ENCODE measurements at regions not wholly inside any gene's neighbourhood (a gene's known extent, or its start where the extent isn't known, plus 50 kb on each side); places are given as distances from the start of the nearest gene placed in this dataset.

DNA sequence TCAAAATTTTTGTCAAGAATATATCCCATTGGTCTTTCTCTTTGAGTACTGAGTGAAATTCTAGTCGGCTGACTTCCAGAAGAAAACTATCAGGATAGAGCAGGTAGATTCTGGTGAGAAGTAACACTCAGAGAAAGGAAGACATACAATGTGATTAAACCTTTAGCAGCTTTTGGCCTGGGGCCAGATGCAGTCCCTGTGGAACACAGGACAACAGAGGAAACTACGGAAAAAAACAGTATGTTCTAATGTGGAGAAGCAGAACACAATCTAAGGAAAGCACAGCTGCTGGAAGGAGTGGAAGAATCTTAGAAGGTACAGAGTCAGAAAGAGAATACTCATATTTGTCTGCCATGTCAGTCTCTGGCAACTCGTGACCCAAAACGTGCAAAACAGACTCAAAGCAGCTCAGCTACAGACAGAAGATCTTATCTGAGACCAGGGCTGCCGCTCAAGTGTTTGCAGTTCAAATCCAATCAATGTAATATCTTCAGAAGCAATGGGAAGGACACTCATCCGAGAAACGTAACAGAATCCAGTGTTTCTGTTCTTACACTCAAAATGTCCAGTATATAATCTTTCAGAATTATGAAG lies 283.8 kb downstream of the MRPL39 start:
- DNase-seq: no peak

DNA sequence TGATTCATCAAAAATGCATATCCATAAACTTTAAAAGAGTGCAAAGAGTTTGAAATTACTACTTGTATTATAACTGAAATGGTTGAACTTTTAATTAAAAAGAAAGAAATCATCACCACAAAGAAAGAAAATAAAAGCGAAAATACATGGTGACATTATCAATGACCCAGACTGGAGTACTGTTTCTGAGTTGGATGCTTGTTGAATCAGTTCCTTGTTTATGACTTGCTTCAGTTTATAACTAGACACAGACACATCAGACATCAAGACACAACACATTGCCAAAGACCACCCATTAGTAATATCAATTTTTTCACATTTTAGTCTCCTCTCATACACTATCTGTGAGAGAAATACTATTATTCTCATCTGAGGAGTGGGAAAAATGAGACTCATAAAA lies 293.0 kb downstream of the MRPL39 start:
- no peak for DNase-seq

DNA sequence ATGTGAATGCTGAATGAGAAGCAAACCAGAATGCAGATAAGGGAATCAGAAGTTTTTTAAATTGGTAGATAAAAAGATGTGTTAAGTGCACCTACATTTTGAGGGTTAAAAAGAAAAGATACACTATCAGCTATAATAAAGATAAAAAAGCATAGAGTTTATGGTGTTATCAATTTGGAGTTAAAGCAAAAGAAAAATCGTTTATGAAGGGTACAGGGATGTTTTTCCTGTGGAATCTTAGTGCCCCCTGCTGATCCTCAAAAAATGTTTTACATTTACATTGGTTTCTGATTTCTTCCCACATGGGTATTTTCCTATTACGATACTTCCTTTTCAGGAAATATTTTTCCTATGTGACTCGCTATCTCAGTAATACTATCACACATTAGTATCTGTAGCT lies 293.5 kb downstream of the MRPL39 start:
- DNase-seq: peak; percentile 9

DNA sequence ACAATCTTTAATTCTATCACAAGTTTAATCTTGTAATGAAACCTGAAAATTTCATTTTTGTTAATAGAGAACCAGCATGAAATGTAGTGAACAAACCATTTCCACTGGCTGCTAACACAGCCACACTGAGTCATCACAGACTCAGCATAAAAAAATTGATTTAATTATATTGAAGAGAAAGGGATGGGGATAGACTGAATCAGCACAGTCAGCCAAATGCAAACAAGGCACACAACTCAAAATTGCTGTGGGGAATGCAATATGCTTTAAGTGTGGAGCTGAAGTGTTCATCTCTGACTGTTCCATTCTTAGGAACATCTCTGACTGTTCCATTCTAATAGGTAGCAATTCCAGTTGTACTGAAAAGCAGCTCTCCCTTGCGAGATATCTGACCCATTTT lies 299.8 kb downstream of the MRPL39 start:
- DNase-seq: no peak

DNA sequence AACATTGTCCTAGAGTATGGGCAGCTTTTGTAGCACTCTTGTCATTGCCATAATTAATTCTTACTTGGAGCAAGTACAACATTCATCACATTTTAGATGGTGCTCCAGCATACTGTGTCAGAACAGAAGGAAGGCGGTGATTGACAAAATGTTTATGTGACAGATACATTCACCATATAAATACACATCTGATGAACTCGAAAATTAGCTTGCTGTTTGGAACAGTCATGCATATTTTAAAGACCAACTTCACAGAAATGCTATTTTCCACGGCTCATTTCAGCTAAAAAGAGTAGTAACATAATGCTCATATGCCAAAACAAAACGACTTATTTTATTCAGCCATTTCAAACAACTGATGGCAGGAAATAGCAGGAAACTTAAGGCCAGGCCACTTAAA lies 302.7 kb downstream of the MRPL39 start:
- no peak for DNase-seq

DNA sequence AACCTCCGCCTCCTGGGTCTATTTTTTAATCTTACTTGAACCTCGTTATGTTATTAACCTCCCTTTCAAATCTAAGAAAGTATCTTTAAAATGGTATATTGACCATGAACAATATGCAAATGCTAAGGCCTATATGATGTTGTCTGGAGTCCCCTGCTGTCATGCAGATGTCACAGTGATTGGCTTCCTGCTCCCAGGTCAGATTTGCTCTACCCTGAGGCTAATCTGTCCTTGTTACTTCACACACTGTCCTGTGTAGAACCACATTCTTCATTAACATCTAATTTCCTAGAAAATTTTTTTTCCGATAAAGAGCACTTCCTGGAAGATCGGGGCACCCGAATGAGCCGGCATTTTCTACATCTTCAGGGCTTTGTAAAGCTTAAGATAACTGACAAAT lies 306.6 kb downstream of the MRPL39 start:
- DNase-seq: no peak

DNA sequence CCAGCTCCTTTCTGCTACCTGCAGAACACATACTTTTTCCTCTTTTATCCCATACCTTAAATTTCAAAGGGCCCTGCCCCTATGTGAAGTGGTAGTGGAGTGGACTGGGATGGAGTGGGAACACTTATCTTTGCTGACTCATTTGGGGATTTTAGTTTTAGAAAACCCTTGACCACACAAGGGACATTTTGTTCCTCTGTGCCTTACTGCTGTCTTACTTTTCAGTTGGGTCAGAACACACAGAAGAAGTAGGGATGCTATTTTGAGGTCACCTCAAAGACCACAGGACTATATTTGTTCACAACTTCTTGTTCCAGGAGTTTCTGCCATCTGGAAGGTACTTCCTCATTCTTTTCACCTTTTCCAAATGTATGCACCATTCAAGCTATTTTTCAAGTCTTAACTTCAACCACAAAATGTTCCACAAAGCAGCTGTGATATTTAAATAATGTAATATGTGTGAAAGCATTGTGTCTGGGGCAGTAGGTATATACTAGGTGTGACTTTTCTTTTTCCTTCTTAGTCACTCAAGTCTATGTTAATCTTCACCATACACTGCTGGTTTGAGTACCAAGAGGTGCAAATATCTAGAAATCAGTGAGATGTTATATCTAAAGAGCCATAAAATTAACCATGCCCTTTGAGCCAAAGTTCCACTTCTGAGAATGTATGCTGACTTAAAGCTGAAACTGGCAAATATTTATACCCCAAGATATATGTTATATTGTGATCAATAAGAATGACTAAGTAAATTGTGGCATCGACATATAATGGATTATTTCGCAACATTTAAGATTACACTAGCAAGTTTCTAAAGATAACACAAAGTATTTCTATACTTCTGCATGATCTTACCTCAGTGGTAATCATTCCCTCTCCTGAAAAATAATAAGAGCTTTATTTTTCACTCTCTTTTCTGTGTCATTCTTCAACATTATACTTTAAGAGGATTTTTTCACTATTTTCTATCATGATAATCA lies 308.5 kb downstream of the MRPL39 start:
- DNase-seq: peak; percentile 32

DNA sequence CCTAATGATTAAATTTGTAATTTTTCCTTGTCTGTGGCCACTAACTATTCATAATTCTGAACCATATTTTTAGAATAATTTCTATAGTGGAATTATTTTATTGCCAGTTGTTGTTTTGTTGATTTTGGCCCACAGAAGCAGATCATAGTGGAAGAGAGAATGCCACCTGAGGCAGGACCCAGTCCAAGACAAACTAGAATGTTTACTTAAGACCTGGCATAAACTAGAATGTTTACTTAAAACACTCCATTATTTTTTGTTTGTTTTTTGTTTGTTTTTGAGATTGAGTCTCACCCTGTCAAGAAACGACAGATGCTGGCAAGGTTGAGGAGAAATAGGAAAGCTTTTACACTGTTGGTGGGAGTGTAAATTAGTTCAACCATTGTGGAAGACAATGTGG lies 310.2 kb downstream of the MRPL39 start:
- DNase-seq: no peak

DNA sequence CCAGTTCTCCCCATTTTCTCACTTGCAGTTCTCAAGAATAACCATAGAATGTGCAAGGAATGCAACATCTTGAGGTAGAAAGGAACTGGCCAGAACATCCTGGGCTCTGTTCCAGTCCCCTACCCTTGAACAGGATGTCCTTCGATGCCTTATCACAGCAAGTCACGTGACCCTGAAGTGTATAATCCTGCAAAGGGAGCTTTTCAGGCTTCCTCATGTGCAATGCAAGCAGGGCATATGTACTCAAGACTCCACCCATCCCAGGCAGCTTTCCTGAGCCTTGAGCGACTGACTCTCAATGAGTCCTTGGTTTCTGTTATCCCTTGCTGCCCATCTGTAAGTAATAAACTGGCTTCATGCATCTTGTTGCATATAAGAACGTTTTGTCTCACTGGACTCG lies 311.0 kb downstream of the MRPL39 start:
- DNase-seq: peak; percentile 3

DNA sequence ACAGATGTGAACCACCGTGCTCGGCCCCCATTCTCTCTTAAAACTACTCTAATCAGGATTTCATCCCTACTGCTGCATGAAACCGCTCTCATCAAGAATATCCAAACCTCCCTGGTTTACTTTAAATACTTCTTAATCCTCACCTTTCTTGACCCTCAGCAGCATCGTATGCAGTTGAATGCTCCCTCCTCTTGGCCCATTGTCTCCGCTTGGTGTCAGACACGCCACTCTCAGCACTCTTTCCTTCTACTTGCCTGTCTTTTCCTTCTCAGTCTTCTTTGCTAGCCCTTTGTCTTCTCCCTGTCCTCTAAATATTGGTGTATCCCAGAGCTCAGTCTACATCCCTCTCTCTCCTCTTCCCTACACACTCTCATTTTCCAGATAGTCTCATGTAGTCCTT lies 314.9 kb downstream of the MRPL39 start:
- no peak for DNase-seq

DNA sequence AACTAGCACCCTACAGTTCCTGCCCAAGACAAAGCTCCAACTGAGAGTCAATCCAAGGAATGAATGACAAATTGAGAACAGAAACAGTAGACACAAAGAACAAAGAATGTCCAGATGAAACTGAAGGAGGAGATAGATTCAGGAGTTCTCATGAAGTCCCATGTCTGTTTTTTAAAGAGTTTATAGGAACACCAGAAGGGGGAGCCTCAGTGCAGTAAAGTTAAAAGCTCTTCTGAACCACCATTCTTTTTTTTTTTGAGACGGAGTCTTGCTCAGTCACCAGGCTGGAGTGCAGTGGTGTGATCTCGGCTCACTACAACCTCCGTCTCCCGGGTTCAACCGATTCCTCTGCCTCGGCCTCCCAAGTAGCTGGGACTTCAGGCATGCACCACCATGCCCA lies 323.6 kb downstream of the MRPL39 start:
- DNase-seq: peak; percentile 61

DNA sequence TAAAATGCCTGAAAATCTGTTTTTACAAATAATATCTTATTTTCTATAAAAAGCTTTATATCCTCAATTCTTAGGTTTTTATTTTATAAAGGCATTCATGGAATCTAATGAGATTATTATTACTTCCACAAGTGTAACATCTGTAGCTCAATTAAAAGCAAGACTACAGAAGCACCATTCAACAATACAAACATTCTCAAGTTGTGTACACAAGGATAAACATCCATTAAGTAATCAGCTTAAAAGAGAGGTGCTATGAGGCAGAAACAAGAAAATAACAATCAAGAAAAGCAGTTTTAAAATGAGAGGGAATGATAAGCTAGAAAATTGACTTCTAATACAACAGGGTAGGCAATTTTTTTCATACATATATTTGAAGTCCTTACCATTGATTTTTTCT lies 326.1 kb downstream of the MRPL39 start:
- DNase-seq: no peak

DNA sequence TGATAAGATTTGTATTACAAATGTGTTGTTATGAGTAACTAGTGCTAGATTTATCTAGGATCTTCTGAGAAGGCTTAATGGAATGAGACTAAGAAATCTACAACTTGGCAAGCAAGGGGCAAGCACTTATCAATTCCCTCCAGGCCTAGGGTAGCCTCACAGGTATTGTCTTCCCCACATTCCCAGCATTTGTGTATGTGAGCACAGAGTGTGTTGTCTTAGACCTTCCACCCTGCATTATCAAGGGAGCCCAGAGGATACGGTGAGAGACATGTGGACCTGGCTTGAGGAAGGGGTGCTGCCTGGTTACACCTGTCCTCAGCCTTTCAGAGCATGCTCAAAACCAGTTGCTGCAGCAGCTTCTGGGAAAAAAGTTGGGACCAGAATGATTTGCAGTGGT lies 327.2 kb downstream of the MRPL39 start:
- no peak for DNase-seq

DNA sequence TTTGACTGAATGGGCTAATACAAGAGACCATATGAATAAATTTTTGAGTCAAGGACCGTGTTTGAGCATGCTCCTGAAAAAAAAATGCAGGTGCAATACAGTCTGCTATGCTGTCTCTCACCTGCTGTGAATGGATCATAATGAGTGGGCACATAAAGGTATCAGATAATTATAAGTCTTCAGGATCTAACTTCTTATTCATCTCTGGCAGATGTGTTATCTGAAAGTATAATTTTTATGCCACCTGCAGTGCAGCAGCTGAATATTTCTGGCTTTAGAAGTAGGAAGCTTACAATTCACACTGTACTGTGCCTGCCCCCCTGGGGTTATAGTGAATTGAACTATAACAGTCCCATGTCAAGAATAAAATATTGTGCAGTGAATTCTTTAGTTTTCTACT lies 333.3 kb downstream of the MRPL39 start:
- no peak for DNase-seq

DNA sequence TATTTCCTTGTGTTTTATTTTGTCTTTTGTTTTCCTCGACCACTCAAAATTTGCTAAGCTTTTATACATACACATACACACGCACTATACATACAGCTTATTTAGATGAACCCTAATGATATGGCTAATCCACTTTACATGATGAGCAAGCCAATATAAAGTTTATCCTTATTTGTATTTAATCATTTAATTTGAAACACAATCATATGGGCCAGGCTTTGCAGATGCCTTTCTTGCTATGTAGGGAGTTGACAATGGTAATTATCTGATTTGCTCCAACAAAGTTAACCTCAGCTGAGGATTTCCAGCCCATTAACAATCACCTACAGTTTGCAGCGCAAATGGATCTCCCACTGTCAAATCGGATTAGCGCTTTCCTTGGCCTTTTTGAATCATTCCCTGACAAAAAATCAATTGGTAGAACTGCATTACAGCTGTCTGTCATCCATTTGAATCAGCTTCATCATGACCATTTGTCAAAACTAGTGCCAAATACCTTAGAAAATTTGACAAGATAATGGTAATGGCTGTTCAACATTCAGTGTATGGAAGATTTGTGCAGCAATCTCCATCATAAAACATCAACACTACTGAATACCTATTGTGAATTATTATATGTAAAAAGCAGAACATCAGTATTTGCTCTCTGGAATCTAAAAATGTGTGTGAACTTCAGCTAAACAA lies 352.6 kb downstream of the MRPL39 start:
- DNase-seq: no peak

DNA sequence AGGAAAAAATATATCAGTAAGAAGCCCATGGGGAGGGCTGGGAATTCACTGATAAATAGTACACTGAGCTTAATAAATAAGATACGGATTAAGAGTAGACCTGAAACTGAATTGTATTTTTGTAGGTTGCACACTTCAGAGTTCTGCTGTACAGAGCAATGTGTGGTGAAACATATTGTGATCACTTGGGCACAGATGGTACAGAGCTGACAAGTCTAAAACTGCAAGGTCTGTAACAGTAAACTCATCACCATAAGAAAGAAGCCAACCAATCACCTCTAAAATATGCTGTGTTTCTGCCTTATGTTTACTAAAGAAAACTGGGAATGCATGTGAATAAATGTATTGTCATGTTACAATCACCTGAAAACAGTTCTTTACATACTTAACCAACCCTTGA lies 360.7 kb downstream of the MRPL39 start:
- no peak for DNase-seq

DNA sequence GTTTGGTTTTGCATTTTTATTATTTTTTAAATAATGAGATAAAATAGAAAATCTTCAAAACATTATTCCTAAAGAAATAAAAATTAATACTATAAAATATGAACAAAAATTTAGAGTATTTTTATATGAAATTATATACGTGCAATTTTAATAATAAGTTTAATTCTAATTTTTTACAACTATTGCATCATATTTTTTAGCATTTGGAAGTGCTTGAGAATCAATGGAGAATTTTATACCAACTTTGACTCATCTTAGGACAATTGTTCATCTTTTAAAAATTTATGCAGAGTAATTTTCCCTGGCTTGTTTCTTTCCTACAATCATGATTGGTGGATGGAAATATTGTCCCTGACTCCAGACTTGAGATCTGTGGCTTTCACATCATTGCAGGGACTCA lies 362.5 kb downstream of the MRPL39 start:
- no peak for DNase-seq

DNA sequence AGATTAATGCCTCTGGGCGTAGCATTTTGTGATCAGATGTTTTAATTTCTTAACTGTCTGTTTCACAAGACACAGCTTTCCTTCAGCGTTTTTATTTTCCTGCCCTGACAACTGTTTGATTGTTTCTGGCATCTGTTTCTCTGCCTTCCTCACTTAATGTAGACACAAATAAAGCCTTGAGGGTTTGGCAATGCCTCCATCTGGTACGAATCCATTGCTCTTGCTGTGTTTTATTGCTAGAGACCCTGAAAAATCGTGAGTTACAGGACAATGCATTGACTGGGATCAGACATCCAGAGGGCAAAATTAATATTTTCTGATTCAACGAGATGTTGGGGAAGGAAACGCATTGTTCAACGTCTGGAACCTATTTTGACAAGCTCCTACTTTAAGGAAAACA lies 363.5 kb downstream of the MRPL39 start:
- DNase-seq: no peak

DNA sequence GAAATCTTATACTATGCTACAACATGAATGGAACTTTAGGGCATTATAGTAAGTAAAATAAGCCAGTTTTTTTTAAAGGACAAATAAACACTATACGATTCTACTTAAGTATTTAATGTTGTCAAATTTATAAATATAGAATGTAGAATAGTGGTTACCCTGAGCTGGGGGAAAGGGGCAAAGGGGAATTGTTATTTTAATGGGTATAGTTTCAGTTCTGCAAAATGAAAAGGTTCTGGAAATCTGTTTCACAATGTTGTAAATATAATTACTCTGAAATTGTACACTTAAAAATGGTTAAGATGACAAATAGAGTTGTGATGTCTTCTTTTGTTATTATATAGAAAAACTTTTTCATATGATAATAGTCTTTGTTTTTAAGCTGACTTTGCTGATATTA lies 366.3 kb downstream of the MRPL39 start:
- no peak for DNase-seq

DNA sequence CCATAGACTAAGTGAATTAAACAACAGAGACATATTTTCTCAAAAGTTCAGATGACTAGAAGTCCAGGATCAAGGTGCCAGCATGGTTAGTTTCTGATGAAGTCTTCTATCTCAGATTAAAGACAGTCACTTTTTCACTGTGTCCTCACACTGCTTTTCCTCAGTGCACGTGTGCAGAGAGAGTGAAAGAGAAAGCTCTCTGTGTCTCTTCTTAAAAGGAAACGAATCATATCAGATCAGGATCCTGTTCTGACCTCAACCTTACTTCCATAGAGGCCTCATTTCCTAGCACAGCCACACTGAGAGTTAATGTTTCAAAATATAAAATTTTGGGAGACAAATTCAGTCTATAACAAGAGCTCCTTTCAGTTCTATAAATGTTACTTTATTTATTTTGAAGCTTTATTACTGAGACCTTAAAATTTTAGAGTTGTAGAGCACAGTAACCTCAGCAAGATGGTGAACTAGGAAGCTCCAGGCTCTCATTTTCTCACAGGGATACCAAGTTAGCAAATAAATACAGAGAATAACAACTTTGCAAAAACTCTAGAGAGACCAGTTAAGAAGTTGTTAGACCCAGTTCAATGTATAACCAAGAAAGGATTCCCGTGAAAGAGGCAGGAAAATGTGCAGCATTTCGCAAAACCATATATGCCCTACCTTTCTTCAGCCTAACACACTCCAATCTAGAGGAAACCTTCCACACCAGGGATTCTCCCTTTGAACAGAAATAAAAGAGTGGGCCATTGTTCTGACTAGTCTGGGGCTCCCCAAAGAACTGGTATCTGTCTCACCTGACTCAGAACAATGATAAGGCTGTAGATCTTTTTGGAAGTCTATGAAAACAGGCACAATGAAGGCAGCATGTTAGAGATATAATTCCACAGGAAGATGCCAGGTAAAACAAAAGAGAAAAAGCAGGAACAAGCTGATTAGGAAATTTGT lies 372.2 kb downstream of the MRPL39 start:
- DNase-seq: no peak

DNA sequence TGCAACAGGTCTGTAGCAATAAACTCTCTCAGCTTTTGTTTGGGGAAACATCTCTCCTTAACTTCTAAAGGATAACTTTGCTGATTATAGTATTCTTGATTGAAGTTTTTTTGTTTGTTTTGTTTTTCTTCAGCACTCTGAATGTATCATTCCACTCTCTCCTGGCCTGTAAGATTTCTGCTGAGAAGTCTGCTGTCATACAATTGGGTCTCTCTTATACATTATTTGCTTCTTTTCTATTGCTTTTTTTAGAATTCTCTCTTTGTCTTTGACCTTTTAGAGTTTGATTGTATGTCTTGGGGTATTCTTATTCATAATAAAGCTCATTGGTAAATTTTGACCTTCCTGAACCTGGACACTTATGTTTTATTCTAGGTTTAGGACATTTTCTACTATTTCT lies 386.3 kb downstream of the MRPL39 start:
- DNase-seq: no peak

DNA sequence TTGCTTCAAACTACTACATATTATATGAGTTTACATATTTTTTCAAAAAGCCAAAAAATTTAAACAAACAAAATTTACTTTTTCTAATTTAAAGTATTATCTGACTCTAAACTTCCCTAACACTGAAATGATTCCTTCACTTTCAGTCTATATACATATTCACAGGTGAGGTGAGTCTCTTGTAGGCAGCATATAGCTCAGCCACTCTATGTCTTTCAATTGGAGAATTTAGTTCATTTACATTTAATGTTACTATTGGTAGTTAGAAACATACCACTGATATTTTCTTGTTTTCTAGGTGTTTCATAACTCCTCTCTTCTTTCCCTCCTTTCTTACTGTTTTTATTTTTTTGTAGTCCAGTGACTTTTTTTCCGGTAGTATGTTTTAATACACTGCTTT lies 387.1 kb downstream of the MRPL39 start:
- DNase-seq: no peak

All from hematopoietic multipotent progenitor cell treated with erythropoietin and hydrocortisone succinate and interleukin-3 and kit ligand, for 4 days (in vitro differentiated cells).